Hepatocyte (in vitro differentiated cells): ENCODE measurements at regions not wholly inside any gene's neighbourhood (a gene's known extent, or its start where the extent isn't known, plus 50 kb on each side); places are given as distances from the start of the nearest gene placed in this dataset.

Experiments
- CTCF ChIP-seq: fragments of 200-600 bp; sonication (generic); IDR thresholded peaks from 2 replicates; pipeline ENCODE4 v1.5.1; 2016; ENCODE audit warnings: antibody characterized with exemption, mild to moderate bottlenecking; ENCODE audit not compliant: poor library complexity
- EZH2phosphoT487 ChIP-seq: fragments of 200-600 bp; sonication (generic); IDR thresholded peaks from one replicate; pipeline ENCODE4 v1.6.1; 2018; ENCODE audit warnings: antibody characterized with exemption, mild to moderate bottlenecking, low read depth, moderate library complexity; ENCODE audit not compliant: unreplicated experiment, severe bottlenecking

- TF ChIP-seq CTCF, result no peak
- no peak for TF ChIP-seq EZH2phosphoT487
Measured at GRCh38 chr2:22279541-22279940, 1105.4 kb upstream of the KLHL29 start.
